ENCODE measurements at regions not wholly inside any gene's neighbourhood (a gene's known extent, or its start where the extent isn't known, plus 50 kb on each side); places are given as distances from the start of the nearest gene placed in this dataset.

DNA sequence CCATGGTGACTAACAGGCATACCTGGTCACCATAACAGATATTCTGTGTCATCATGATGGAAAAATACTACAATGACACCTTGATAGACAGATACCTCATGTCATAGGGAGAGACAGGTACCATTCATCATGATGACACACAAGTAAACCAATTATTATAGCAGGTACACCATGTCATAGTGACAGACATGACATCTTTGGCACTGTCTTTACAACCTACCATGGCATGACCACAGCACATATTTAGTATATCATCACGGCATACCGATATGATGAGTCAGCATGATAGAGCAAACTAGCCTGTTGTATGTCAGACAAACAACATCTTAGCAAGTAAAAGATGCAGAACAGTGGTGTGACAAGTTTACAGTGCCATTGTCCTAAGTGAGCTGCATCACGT lies 101.3 kb upstream of the KLHL29 start:
- no peak for ATAC-seq
- TF ChIP-seq, protein P1, sequence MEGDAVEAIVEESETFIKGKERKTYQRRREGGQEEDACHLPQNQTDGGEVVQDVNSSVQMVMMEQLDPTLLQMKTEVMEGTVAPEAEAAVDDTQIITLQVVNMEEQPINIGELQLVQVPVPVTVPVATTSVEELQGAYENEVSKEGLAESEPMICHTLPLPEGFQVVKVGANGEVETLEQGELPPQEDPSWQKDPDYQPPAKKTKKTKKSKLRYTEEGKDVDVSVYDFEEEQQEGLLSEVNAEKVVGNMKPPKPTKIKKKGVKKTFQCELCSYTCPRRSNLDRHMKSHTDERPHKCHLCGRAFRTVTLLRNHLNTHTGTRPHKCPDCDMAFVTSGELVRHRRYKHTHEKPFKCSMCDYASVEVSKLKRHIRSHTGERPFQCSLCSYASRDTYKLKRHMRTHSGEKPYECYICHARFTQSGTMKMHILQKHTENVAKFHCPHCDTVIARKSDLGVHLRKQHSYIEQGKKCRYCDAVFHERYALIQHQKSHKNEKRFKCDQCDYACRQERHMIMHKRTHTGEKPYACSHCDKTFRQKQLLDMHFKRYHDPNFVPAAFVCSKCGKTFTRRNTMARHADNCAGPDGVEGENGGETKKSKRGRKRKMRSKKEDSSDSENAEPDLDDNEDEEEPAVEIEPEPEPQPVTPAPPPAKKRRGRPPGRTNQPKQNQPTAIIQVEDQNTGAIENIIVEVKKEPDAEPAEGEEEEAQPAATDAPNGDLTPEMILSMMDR (IDR thresholded peaks at IDR 0.05): no peak
- 48% methylated on average over 3 of the region's 3 CpGs for WGBS (ENCODE audit: insufficient coverage)
- peaks cover 3 to 11% of the 10 kb centered on the region in 2 donors for H3K27me3 Mint-ChIP-seq (ENCODE audit: low read depth in 2 of 2)
- Histone ChIP-seq H3K27ac (ENCODE audit: low read length) (no peak overlapping the region), H3K36me3 (ENCODE audit: control insufficient read depth, insufficient read depth, low read length) (no peaks in the 10 kb centered on the region), H3K4me1 (ENCODE audit: control insufficient read depth, insufficient read depth, low read length) (no peaks in the 10 kb centered on the region), H3K9me3 (ENCODE audit: control insufficient read depth, insufficient read depth, low read length) (no peaks in the 10 kb centered on the region), H3K4me3 (ENCODE audit: low read length) (no peak overlapping the region), H3K27me3 (ENCODE audit: control insufficient read depth, insufficient read depth, low read length) (no peaks in the 10 kb centered on the region)
- DNase-seq: no peak
- H3K4me1 Mint-ChIP-seq: no peaks in the 10 kb centered on the region
- H3K4me3 Mint-ChIP-seq: no peak overlapping the region
- H3K36me3 Mint-ChIP-seq: no peaks in the 10 kb centered on the region
- intact Hi-C loops (cut with micrococcal nuclease): no loop called here
- H3K9me3 Mint-ChIP-seq: peaks cover 0 to 3% of the 10 kb centered on the region in 2 donors
- H3K27ac Mint-ChIP-seq: no peak overlapping the region

- H3K36me3 ChIP-seq (ENCODE audit: control insufficient read depth, insufficient read depth, low read length): no peaks in the 10 kb centered on the region
- no peak overlapping the region for H3K27ac ChIP-seq (ENCODE audit: low read length)
- H3K4me1 Mint-ChIP-seq: no peaks in the 10 kb centered on the region
- intact Hi-C loops (cut with micrococcal nuclease): no loop called here
- peaks cover 5 to 11% of the 10 kb centered on the region in 2 donors for H3K27me3 Mint-ChIP-seq (ENCODE audit: low read depth in 2 of 2)
- ATAC-seq: no peak
- no peak for DNase-seq
- H3K27ac Mint-ChIP-seq: no peak overlapping the region
- peaks cover 0 to 3% of the 10 kb centered on the region in 2 donors for H3K9me3 Mint-ChIP-seq
- 85% methylated on average over 1 of the region's 1 CpG for WGBS (ENCODE audit: insufficient coverage)
- H3K36me3 Mint-ChIP-seq: no peaks in the 10 kb centered on the region
- no peaks in the 10 kb centered on the region for H3K27me3 ChIP-seq (ENCODE audit: control insufficient read depth, insufficient read depth, low read length)
- H3K4me3 ChIP-seq (ENCODE audit: low read length): no peak overlapping the region
- H3K4me1 ChIP-seq (ENCODE audit: control insufficient read depth, insufficient read depth, low read length): no peaks in the 10 kb centered on the region
- no peak overlapping the region for H3K4me3 Mint-ChIP-seq
- H3K9me3 ChIP-seq (ENCODE audit: control insufficient read depth, insufficient read depth, low read length): no peaks in the 10 kb centered on the region
- TF ChIP-seq, protein P1 (IDR thresholded peaks at IDR 0.05): no peak
Observed at GRCh38 chr2:23285091-23285800, 99.7 kb upstream of the KLHL29 start.

- Mint-ChIP-seq H3K36me3 (no peaks in the 10 kb centered on the region), H3K9me3 (peaks cover 0 to 3% of the 10 kb centered on the region in 2 donors), H3K4me3 (no peak overlapping the region), H3K27me3 (ENCODE audit: low read depth in 2 of 2) (peaks cover 5 to 11% of the 10 kb centered on the region in 2 donors), H3K4me1 (no peaks in the 10 kb centered on the region), H3K27ac (no peak overlapping the region)
- Histone ChIP-seq H3K36me3 (ENCODE audit: control insufficient read depth, insufficient read depth, low read length) (no peaks in the 10 kb centered on the region), H3K9me3 (ENCODE audit: control insufficient read depth, insufficient read depth, low read length) (no peaks in the 10 kb centered on the region), H3K4me1 (ENCODE audit: control insufficient read depth, insufficient read depth, low read length) (no peaks in the 10 kb centered on the region), H3K27me3 (ENCODE audit: control insufficient read depth, insufficient read depth, low read length) (no peaks in the 10 kb centered on the region), H3K27ac (ENCODE audit: low read length) (no peak overlapping the region), H3K4me3 (ENCODE audit: low read length) (no peak overlapping the region)
- no peak for DNase-seq
- TF ChIP-seq, protein P1 (IDR thresholded peaks at IDR 0.05): no peak
- intact Hi-C loops (cut with micrococcal nuclease): no loop called here
- WGBS (ENCODE audit: insufficient coverage): 63% methylated on average over 6 of the region's 6 CpGs
- ATAC-seq: no peak
Observed at GRCh38 chr2:23286031-23286757, 98.8 kb upstream of the KLHL29 start.
